MM.1S (cell line): ENCODE measurements at regions not wholly inside any gene's neighbourhood (a gene's known extent, or its start where the extent isn't known, plus 50 kb on each side); places are given as distances from the start of the nearest gene placed in this dataset.

ENCODE experiments used
- DNase-seq: peaks from one replicate; pipeline ENCODE4 v3.0.0-alpha.2; 2015
- H2AFZ ChIP-seq: fragments of 300-600 bp; sonication (generic); 2 replicates; pipeline ENCODE4 v1.6.0; 2016; ENCODE audit warnings: antibody characterized with exemption, low read length
- H3F3A ChIP-seq: fragments of 300-600 bp; sonication (generic); 2 replicates; pipeline ENCODE4 v1.6.1; 2016; ENCODE audit warnings: mild to moderate bottlenecking, antibody characterized with exemption, low read length, moderate library complexity, mixed read lengths; ENCODE audit not compliant: insufficient read depth
- H3K27ac ChIP-seq: fragments of 300-600 bp; sonication (generic); 2 replicates; pipeline ENCODE4 v1.5.1; 2016; ENCODE audit warnings: mild to moderate bottlenecking, low read length
- H3K27me3 ChIP-seq: fragments of 300-600 bp; sonication (generic); replicated peaks from 2 replicates; pipeline ENCODE4 v1.6.0; 2016; ENCODE audit warnings: low read length; ENCODE audit not compliant: insufficient read depth
- H3K36me3 ChIP-seq: fragments of 300-600 bp; sonication (generic); replicated peaks from 2 replicates; pipeline ENCODE4 v1.6.1; 2016; ENCODE audit warnings: mild to moderate bottlenecking, low read length, mixed read lengths; ENCODE audit not compliant: insufficient read depth
- H3K4me1 ChIP-seq: fragments of 300-600 bp; sonication (generic); 2 replicates; pipeline ENCODE4 v1.6.1; 2016; ENCODE audit warnings: low read length, mixed read lengths
- H3K4me2 ChIP-seq: fragments of 300-600 bp; sonication (generic); 2 replicates; pipeline ENCODE4 v1.6.0; 2016; ENCODE audit warnings: low read depth, low read length
- H3K4me3 ChIP-seq: fragments of 300-600 bp; sonication (generic); 2 replicates; pipeline ENCODE4 v1.5.1; 2016; ENCODE audit warnings: low read length, mixed read lengths
- H3K79me2 ChIP-seq: fragments of 300-600 bp; sonication (generic); 2 replicates; pipeline ENCODE4 v1.6.1; 2016; ENCODE audit warnings: mixed run types, low read length, mixed read lengths
- H3K9ac ChIP-seq: fragments of 300-600 bp; sonication (generic); 2 replicates; pipeline ENCODE4 v1.6.1; 2016; ENCODE audit warnings: low read length, mixed read lengths
- H3K9me2 ChIP-seq: fragments of 300-600 bp; sonication (generic); replicated peaks from 2 replicates; pipeline ENCODE4 v1.6.1; 2016; ENCODE audit warnings: mild to moderate bottlenecking, low read length, mixed read lengths; ENCODE audit not compliant: insufficient read depth
- H3K9me3 ChIP-seq: fragments of 300-600 bp; sonication (generic); replicated peaks from 2 replicates; pipeline ENCODE4 v1.6.1; 2016; ENCODE audit warnings: mild to moderate bottlenecking, low read length, mixed read lengths; ENCODE audit not compliant: insufficient read depth
- H4K20me1 ChIP-seq: fragments of 300-600 bp; sonication (generic); 2 replicates; pipeline ENCODE4 v1.6.1; 2016; ENCODE audit warnings: mild to moderate bottlenecking, low read length, moderate library complexity, mixed read lengths; ENCODE audit not compliant: insufficient read depth
- EZH2 ChIP-seq: fragments of 300-600 bp; sonication (generic); optimal IDR thresholded peaks from 2 replicates; pipeline ENCODE3; 2017; ENCODE audit warnings: low read depth, mild to moderate bottlenecking, antibody characterized with exemption, low read length, mixed read lengths
- EZH2phosphoT487 ChIP-seq: fragments of 300-600 bp; sonication (generic); IDR thresholded peaks from 2 replicates; pipeline ENCODE4 v1.6.1; 2018; ENCODE audit warnings: antibody characterized with exemption, low read length
- TF ChIP-seq, protein P1 (sequence below): fragments of 300-600 bp; sonication (generic); IDR thresholded peaks from 2 replicates; pipeline ENCODE4 v1.5.1; 2016; ENCODE audit warnings: antibody characterized with exemption, low read length, mixed read lengths

DNA sequence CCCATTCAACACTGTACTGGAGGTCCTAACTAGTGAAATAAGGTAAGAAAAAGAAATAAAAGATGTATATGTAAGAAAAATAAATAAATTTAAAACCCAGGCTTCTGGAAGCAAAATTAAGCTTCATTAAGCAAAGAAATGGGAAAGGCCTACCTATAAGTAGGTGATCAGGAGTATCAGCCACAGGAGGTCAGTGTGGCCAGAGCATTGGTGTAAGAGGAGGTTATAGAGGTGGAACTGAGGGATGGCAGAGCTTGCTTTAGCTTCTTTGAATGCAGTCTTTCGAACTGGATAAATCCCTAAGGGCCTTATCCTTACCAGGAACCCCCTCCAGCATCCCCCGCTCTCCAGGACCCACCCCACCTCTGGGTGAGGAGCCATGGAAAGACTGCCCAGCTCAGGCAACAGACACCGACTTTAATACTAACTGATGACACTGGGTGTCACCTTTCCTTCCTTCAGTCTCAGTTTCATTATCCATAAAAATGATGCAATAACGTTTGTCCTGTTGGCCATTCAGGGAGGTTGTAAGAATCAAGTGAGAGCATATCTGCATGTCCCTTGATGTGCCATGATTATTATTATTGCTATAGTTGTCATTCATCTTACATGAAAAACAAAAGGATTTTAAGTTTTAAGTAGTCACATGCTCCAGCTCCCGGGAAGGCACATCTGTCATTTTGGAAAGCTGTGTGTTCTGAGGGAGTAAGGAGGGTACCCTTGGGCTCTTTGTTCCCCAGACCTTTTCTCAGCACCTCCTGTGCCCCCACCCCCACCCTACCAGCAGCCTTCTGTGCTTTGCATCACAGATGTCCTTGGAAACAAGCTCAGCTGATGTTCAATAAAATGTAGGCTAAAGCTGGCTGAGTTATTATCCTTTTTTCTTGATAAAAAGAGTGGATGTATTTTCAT, 50.8 kb upstream of the CTNNA1 start:
- TF ChIP-seq, protein P1, sequence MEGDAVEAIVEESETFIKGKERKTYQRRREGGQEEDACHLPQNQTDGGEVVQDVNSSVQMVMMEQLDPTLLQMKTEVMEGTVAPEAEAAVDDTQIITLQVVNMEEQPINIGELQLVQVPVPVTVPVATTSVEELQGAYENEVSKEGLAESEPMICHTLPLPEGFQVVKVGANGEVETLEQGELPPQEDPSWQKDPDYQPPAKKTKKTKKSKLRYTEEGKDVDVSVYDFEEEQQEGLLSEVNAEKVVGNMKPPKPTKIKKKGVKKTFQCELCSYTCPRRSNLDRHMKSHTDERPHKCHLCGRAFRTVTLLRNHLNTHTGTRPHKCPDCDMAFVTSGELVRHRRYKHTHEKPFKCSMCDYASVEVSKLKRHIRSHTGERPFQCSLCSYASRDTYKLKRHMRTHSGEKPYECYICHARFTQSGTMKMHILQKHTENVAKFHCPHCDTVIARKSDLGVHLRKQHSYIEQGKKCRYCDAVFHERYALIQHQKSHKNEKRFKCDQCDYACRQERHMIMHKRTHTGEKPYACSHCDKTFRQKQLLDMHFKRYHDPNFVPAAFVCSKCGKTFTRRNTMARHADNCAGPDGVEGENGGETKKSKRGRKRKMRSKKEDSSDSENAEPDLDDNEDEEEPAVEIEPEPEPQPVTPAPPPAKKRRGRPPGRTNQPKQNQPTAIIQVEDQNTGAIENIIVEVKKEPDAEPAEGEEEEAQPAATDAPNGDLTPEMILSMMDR = no peak
- no peak for TF ChIP-seq EZH2
- Histone ChIP-seq H2AFZ (no peak overlapping the region), H4K20me1 (no peaks in the 10 kb centered on the region), H3K36me3 (no peaks in the 10 kb centered on the region), H3K9me2 (no peaks in the 10 kb centered on the region), H3K4me3 (no peak overlapping the region), H3K79me2 (no peaks in the 10 kb centered on the region), H3K9me3 (no peaks in the 10 kb centered on the region), H3K27me3 (no peaks in the 10 kb centered on the region), H3K9ac (no peak overlapping the region), H3K27ac (no peak overlapping the region), H3F3A (no peaks in the 10 kb centered on the region), H3K4me1 (no peaks in the 10 kb centered on the region), H3K4me2 (no peak overlapping the region)
- no peak for DNase-seq

GRCh38 chr5:138701678-138702077, 51.5 kb upstream of the CTNNA1 start:
- Histone ChIP-seq H3F3A (no peaks in the 10 kb centered on the region), H3K9me3 (no peaks in the 10 kb centered on the region)
- DNase-seq = no peak

GRCh38 chr5:138700581-138701362, 52.5 kb upstream of the CTNNA1 start:
- Histone ChIP-seq H3K27ac (no peak overlapping the region), H3K27me3 (no peaks in the 10 kb centered on the region), H3K4me2 (no peak overlapping the region), H2AFZ (no peak overlapping the region), H3K79me2 (no peaks in the 10 kb centered on the region), H3K36me3 (no peaks in the 10 kb centered on the region), H3K9ac (no peak overlapping the region), H3K4me3 (no peak overlapping the region), H3K4me1 (no peaks in the 10 kb centered on the region), H3F3A (no peaks in the 10 kb centered on the region), H3K9me3 (no peaks in the 10 kb centered on the region), H4K20me1 (no peaks in the 10 kb centered on the region), H3K9me2 (no peaks in the 10 kb centered on the region)
- TF ChIP-seq EZH2 (no peak), EZH2phosphoT487 (no peak)
- TF ChIP-seq, protein P1 = no peak
- DNase-seq = no peak

More at GRCh38 chr5:138701678-138702077, 51.5 kb upstream of the CTNNA1 start:
- Histone ChIP-seq H3K27me3 (no peaks in the 10 kb centered on the region), H3K79me2 (no peaks in the 10 kb centered on the region), H4K20me1 (no peaks in the 10 kb centered on the region), H3K27ac (no peak overlapping the region), H3K4me1 (no peaks in the 10 kb centered on the region), H3K9me2 (no peaks in the 10 kb centered on the region), H3K9ac (no peak overlapping the region), H3K4me3 (no peak overlapping the region), H3K36me3 (no peaks in the 10 kb centered on the region), H2AFZ (no peak overlapping the region), H3K4me2 (no peak overlapping the region)
- TF ChIP-seq, protein P1 = no peak
- TF ChIP-seq EZH2phosphoT487 = no peak
- no peak for TF ChIP-seq EZH2
